ENCODE measurements at regions not wholly inside any gene's neighbourhood (a gene's known extent, or its start where the extent isn't known, plus 50 kb on each side); places are given as distances from the start of the nearest gene placed in this dataset.

- FAIRE-seq: no peak
These were observed 895.0 kb downstream of the TBL1XR1 start for GRCh38 chr3:176302271-176302670.

GRCh38 chr3:176296066-176296597 lies 901.1 kb downstream of the TBL1XR1 start:
- TF ChIP-seq CTCF (IDR thresholded peaks at IDR 0.05; ENCODE audit: insufficient read depth, low read length, severe bottlenecking): no peak
- H3K27me3 ChIP-seq (ENCODE audit: control insufficient read depth, insufficient read depth, low read length): no peaks in the 10 kb centered on the region
- FAIRE-seq (no peak), DNase-seq (ENCODE audit: low read depth) (no peak)
- no peak overlapping the region for H3K4me3 ChIP-seq (ENCODE audit: low read depth, low read length)
- no peaks in the 10 kb centered on the region for H3K36me3 ChIP-seq (ENCODE audit: control insufficient read depth, insufficient read depth, low read length)

More at GRCh38 chr3:176302271-176302670, 895.0 kb downstream of the TBL1XR1 start:
- Histone ChIP-seq H3K36me3 (ENCODE audit: control insufficient read depth, insufficient read depth, low read length) (no peaks in the 10 kb centered on the region), H3K4me3 (ENCODE audit: low read depth, low read length) (no peak overlapping the region), H3K27me3 (ENCODE audit: control insufficient read depth, insufficient read depth, low read length) (no peaks in the 10 kb centered on the region)
- no peak for TF ChIP-seq CTCF (IDR thresholded peaks at IDR 0.05; ENCODE audit: insufficient read depth, low read length, severe bottlenecking)
- no peak for DNase-seq (ENCODE audit: low read depth)

GRCh38 chr3:176293276-176293675 lies 904.0 kb downstream of the TBL1XR1 start:
- H3K36me3 ChIP-seq (ENCODE audit: control insufficient read depth, insufficient read depth, low read length): no peaks in the 10 kb centered on the region
- no peak for DNase-seq (ENCODE audit: low read depth)
- no peak for FAIRE-seq
- H3K4me3 ChIP-seq (ENCODE audit: low read depth, low read length): no peak overlapping the region
- no peaks in the 10 kb centered on the region for H3K27me3 ChIP-seq (ENCODE audit: control insufficient read depth, insufficient read depth, low read length)
- TF ChIP-seq CTCF (IDR thresholded peaks at IDR 0.05; ENCODE audit: insufficient read depth, low read length, severe bottlenecking): no peak

- DNase-seq (ENCODE audit: low read depth): no peak
- no peak for TF ChIP-seq CTCF (IDR thresholded peaks at IDR 0.05; ENCODE audit: insufficient read depth, low read length, severe bottlenecking)
- Histone ChIP-seq H3K4me3 (ENCODE audit: low read depth, low read length) (no peak overlapping the region), H3K27me3 (ENCODE audit: control insufficient read depth, insufficient read depth, low read length) (no peaks in the 10 kb centered on the region), H3K36me3 (ENCODE audit: control insufficient read depth, insufficient read depth, low read length) (no peaks in the 10 kb centered on the region)
- no peak for FAIRE-seq
These were observed 910.7 kb downstream of the TBL1XR1 start for GRCh38 chr3:176286476-176287085.

- H3K27me3 ChIP-seq (ENCODE audit: control insufficient read depth, insufficient read depth, low read length): no peaks in the 10 kb centered on the region
- H3K36me3 ChIP-seq (ENCODE audit: control insufficient read depth, insufficient read depth, low read length): no peaks in the 10 kb centered on the region
- DNase-seq (ENCODE audit: low read depth) (no peak), FAIRE-seq (no peak)
- H3K4me3 ChIP-seq (ENCODE audit: low read depth, low read length): no peak overlapping the region
- TF ChIP-seq CTCF (IDR thresholded peaks at IDR 0.05; ENCODE audit: insufficient read depth, low read length, severe bottlenecking): no peak
These were observed 921.7 kb downstream of the TBL1XR1 start for GRCh38 chr3:176275538-176275937.

GRCh38 chr3:176275113-176275512 lies 922.2 kb downstream of the TBL1XR1 start:
- FAIRE-seq (no peak), DNase-seq (ENCODE audit: low read depth) (no peak)
- no peak for TF ChIP-seq CTCF (IDR thresholded peaks at IDR 0.05; ENCODE audit: insufficient read depth, low read length, severe bottlenecking)
- Histone ChIP-seq H3K36me3 (ENCODE audit: control insufficient read depth, insufficient read depth, low read length) (no peaks in the 10 kb centered on the region), H3K4me3 (ENCODE audit: low read depth, low read length) (no peak overlapping the region), H3K27me3 (ENCODE audit: control insufficient read depth, insufficient read depth, low read length) (no peaks in the 10 kb centered on the region)

Data from bronchial epithelial cell (primary cell).